HepG2 (cell line): ENCODE measurements at regions not wholly inside any gene's neighbourhood (a gene's known extent, or its start where the extent isn't known, plus 50 kb on each side); places are given as distances from the start of the nearest gene placed in this dataset.

Source experiments
- EZH2 ChIP-seq: conservative IDR thresholded peaks from 2 replicates; pipeline ENCODE4 v1.6.1; 2012; ENCODE audit warnings: mild to moderate bottlenecking, low read depth, low read length, moderate library complexity
- FOXP1 ChIP-seq, 2 experiments: fragments of 450-650 bp in 1 of 2; IDR thresholded peaks; 2 replicates each; pipeline ENCODE4 v1.6.1; 2017 to 2018; ENCODE audit warnings: antibody characterized with exemption in 1 of 2
- MAZ ChIP-seq, 2 experiments: sonication (generic) in 1 of 2; formaldehyde crosslinking in 1 of 2; IDR thresholded peaks; 2 replicates each; pipeline versions ENCODE4 v1.5.0 to v1.6.1; 2012 to 2020; ENCODE audit warnings: low read depth in 2 of 2, mild to moderate bottlenecking in 2 of 2, borderline replicate concordance in 1 of 2, improper control_type of control experiment in 1 of 2, low read length in 1 of 2, missing genetic modification reagents in 1 of 2, moderate library complexity in 1 of 2
- POLR2A ChIP-seq, 2 experiments: IDR thresholded peaks; 2 replicates each; pipeline ENCODE4 v1.6.1; 2011; ENCODE audit warnings: low read depth in 2 of 2, low read length in 2 of 2, mild to moderate bottlenecking in 1 of 2, moderate library complexity in 1 of 2; ENCODE audit not compliant: insufficient read depth in 1 of 2
- RFX1 ChIP-seq: fragments of 450-650 bp; IDR thresholded peaks from 2 replicates; pipeline ENCODE4 v1.6.1; 2017
- TARDBP ChIP-seq: sonication (generic); formaldehyde crosslinking; IDR thresholded peaks from 2 replicates; pipeline ENCODE4 v1.8.0; 2022; ENCODE audit warnings: mild to moderate bottlenecking, missing genetic modification reagents
- TOE1 ChIP-seq: sonication (generic); formaldehyde crosslinking; IDR thresholded peaks from 2 replicates; pipeline ENCODE4 v1.4.0; 2020; ENCODE audit warnings: mild to moderate bottlenecking, missing genetic modification reagents
- ZNF382 ChIP-seq: sonication (generic); formaldehyde crosslinking; IDR thresholded peaks from 2 replicates; pipeline ENCODE4 v1.5.0; 2020; ENCODE audit warnings: missing genetic modification reagents, mild to moderate bottlenecking, borderline replicate concordance
- ZNF737 ChIP-seq: sonication (generic); formaldehyde crosslinking; IDR thresholded peaks from 2 replicates; pipeline ENCODE4 v1.5.0; 2020; ENCODE audit warnings: missing genetic modification reagents, mild to moderate bottlenecking, borderline replicate concordance
- TF ChIP-seq, protein P1 (sequence below): sonication (generic); formaldehyde crosslinking; IDR thresholded peaks from 2 replicates; pipeline ENCODE4 v1.9.0; 2021; ENCODE audit warnings: missing genetic modification reagents, mild to moderate bottlenecking, borderline replicate concordance
- TF ChIP-seq, protein P2 (sequence below): sonication (generic); formaldehyde crosslinking; conservative IDR thresholded peaks from 2 replicates; pipeline ENCODE4 v1.5.0; 2020; ENCODE audit warnings: missing genetic modification reagents
- TF ChIP-seq, protein P3 (sequence below): sonication (generic); formaldehyde crosslinking; conservative IDR thresholded peaks from 2 replicates; pipeline ENCODE4 v1.4.0; 2020; ENCODE audit warnings: missing genetic modification reagents
- TF ChIP-seq, protein P4 (sequence below): sonication (generic); formaldehyde crosslinking; IDR thresholded peaks from 2 replicates; pipeline ENCODE4 v1.4.0; 2020; ENCODE audit warnings: missing genetic modification reagents

DNA sequence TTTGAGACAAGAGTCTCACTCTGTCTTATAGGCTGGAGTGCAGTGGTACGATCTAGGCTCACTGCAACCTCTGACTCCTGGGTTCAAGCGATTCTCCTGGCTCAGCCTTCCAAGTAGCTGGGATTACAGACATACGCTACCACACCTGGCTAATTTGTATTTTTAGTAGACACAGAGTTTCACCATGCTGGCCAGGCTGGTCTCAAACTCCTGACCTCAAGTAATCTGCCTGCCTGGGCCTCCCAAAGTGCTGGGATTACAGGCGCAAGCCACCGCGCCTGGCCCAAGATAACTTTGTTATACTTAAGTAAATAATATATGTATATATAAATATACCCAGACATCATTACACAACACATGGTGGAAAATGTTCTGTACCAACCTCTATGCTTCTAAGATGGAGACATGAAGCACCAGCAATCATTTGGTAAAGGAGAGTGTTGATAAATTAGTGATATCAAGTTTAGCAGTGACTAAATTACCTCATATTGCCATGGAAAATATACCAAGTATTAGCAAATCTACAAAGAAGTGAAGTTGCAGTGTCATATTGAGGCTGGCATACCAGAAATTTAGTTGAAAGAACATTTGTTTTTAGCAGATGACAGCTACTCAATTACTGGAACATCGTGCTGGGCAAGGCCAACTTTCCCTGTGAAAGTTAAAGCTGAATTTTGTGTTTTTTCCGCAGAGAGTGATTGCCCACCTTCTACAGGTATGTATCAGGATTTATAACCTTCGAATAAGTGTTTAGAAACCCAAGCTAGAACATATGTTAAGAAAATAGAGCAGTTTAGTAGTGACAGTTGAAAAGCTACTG is 177.7 kb downstream of the MYCN start:
- TF ChIP-seq, protein P1, sequence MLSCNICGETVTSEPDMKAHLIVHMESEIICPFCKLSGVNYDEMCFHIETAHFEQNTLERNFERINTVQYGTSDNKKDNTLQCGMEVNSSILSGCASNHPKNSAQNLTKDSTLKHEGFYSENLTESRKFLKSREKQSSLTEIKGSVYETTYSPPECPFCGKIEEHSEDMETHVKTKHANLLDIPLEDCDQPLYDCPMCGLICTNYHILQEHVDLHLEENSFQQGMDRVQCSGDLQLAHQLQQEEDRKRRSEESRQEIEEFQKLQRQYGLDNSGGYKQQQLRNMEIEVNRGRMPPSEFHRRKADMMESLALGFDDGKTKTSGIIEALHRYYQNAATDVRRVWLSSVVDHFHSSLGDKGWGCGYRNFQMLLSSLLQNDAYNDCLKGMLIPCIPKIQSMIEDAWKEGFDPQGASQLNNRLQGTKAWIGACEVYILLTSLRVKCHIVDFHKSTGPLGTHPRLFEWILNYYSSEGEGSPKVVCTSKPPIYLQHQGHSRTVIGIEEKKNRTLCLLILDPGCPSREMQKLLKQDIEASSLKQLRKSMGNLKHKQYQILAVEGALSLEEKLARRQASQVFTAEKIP = no peak
- no peak for TF ChIP-seq MAZ (IDR thresholded peaks at IDR 0.05; ENCODE audit: borderline replicate concordance, low read depth, low read length)
- TF ChIP-seq MAZ (CRISPR knock-in tag; IDR thresholded peaks at IDR 0.05; ENCODE audit: low read depth) = no peak
- no peak for TF ChIP-seq TARDBP (CRISPR knock-in tag)
- TF ChIP-seq, protein P2, sequence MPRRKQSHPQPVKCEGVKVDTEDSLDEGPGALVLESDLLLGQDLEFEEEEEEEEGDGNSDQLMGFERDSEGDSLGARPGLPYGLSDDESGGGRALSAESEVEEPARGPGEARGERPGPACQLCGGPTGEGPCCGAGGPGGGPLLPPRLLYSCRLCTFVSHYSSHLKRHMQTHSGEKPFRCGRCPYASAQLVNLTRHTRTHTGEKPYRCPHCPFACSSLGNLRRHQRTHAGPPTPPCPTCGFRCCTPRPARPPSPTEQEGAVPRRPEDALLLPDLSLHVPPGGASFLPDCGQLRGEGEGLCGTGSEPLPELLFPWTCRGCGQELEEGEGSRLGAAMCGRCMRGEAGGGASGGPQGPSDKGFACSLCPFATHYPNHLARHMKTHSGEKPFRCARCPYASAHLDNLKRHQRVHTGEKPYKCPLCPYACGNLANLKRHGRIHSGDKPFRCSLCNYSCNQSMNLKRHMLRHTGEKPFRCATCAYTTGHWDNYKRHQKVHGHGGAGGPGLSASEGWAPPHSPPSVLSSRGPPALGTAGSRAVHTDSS (CRISPR knock-in tag) = no peak
- TF ChIP-seq EZH2 = no peak
- no peak for TF ChIP-seq RFX1
- TF ChIP-seq, protein P3, sequence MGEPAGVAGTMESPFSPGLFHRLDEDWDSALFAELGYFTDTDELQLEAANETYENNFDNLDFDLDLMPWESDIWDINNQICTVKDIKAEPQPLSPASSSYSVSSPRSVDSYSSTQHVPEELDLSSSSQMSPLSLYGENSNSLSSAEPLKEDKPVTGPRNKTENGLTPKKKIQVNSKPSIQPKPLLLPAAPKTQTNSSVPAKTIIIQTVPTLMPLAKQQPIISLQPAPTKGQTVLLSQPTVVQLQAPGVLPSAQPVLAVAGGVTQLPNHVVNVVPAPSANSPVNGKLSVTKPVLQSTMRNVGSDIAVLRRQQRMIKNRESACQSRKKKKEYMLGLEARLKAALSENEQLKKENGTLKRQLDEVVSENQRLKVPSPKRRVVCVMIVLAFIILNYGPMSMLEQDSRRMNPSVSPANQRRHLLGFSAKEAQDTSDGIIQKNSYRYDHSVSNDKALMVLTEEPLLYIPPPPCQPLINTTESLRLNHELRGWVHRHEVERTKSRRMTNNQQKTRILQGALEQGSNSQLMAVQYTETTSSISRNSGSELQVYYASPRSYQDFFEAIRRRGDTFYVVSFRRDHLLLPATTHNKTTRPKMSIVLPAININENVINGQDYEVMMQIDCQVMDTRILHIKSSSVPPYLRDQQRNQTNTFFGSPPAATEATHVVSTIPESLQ (CRISPR knock-in tag) = no peak
- TF ChIP-seq, protein P4, sequence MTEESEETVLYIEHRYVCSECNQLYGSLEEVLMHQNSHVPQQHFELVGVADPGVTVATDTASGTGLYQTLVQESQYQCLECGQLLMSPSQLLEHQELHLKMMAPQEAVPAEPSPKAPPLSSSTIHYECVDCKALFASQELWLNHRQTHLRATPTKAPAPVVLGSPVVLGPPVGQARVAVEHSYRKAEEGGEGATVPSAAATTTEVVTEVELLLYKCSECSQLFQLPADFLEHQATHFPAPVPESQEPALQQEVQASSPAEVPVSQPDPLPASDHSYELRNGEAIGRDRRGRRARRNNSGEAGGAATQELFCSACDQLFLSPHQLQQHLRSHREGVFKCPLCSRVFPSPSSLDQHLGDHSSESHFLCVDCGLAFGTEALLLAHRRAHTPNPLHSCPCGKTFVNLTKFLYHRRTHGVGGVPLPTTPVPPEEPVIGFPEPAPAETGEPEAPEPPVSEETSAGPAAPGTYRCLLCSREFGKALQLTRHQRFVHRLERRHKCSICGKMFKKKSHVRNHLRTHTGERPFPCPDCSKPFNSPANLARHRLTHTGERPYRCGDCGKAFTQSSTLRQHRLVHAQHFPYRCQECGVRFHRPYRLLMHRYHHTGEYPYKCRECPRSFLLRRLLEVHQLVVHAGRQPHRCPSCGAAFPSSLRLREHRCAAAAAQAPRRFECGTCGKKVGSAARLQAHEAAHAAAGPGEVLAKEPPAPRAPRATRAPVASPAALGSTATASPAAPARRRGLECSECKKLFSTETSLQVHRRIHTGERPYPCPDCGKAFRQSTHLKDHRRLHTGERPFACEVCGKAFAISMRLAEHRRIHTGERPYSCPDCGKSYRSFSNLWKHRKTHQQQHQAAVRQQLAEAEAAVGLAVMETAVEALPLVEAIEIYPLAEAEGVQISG (CRISPR knock-in tag) = no peak
- TF ChIP-seq ZNF382 (CRISPR knock-in tag) = no peak
- no peak for TF ChIP-seq ZNF737 (CRISPR knock-in tag)
- TF ChIP-seq TOE1 (CRISPR knock-in tag) = no peak
- no peak for TF ChIP-seq POLR2A (IDR thresholded peaks at IDR 0.05; ENCODE audit: insufficient read depth in 1 of 2, low read depth in 2 of 2, low read length in 2 of 2)
- no peak for TF ChIP-seq FOXP1 (IDR thresholded peaks at IDR 0.05)
- no peak for TF ChIP-seq FOXP1 (CRISPR knock-in tag; IDR thresholded peaks at IDR 0.05)
